GM21360 (cell line): ENCODE measurements at regions not wholly inside any gene's neighbourhood (a gene's known extent, or its start where the extent isn't known, plus 50 kb on each side); places are given as distances from the start of the nearest gene placed in this dataset.
"Not testable (repeated sequence)": the region's sequence is repeated elsewhere in the genome, so short reads cannot be mapped to it uniquely, and the experiment has no call there.

Source experiments
- ATAC-seq: cut with Tn5 transposase; IDR thresholded peaks from one replicate; pipeline ENCODE4 v1.9.1; 2021; ENCODE audit warnings: mild to moderate bottlenecking, moderate library complexity; ENCODE audit not compliant: unreplicated experiment

DNA sequence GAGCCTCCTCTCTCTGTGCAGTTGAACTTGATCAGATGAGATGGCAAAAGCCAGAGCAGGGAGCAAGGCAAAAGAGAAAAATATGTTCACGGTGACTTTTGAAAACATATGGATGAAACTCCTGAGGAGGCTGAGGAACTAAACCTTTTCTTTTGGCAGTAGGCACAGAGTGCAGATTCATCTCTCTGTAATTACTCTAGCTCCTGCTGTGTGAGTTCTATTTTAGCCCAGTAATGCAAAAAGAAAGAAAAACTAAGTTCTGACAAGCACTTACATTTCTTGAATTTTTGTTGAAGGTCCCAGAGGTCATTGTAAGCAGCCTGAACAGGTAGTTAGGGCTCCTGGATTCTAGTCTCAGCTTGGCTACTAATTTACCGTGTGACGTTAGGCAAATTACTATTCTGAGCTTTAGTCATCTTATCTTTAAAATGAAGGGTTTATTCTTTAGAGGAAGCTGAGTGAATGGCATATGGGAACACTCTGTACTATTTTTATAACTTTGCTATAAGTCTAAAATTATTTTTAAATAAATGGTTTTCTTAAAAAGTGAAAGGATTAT, 114.7 kb upstream of the NBPF26 start:
- not testable (repeated sequence) for ATAC-seq

- ATAC-seq = not testable (repeated sequence)
Observed at GRCh38 chr1:120609834-120610233, 113.9 kb upstream of the NBPF26 start.

- ATAC-seq = not testable (repeated sequence)
Observed at GRCh38 chr1:120614931-120615639, 108.7 kb upstream of the NBPF26 start.

DNA sequence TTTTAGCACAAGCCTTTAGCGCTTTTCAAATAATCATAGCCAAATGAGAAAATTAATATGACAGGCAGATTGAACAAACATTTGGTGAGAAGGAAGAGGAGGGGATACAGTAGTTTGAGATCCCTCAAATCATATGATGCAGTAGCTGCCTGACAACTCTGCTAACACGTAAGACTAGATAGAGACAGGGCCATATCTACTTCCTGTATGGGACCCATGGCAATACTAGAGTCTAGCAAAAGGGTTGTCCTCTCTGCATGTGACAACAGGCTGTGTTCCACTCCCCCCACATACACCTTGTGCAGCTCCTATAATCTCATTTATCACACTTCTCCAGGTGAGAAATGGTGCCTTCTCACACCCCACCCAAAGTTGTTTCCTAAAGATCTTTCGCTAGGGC, 106.3 kb upstream of the NBPF26 start:
- ATAC-seq = not testable (repeated sequence)

GRCh38 chr1:120619867-120620692, 103.7 kb upstream of the NBPF26 start:
- ATAC-seq = not testable (repeated sequence)

GRCh38 chr1:120620693-120620969, 103.1 kb upstream of the NBPF26 start:
- not testable (repeated sequence) for ATAC-seq

GRCh38 chr1:120621278-120621677, 102.5 kb upstream of the NBPF26 start:
- not testable (repeated sequence) for ATAC-seq

DNA sequence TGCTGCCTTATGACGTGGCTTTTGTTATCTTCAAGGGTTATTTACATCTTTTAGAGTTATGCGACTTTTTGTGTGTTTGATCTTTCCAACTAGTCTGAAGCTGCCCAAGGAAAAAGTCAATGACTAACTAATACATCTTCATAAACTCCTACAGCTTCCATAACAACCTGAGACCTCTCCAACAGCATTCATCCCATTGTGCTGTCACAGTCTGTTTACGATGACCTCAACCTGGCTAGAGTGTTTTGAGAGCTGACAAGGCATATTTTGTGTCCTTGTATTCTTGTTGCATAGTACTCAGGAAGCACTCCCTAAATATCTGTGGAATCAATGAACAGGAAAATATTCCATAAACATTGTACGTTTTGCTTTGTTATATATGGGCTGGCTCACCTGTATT, 100.2 kb upstream of the NBPF26 start:
- not testable (repeated sequence) for ATAC-seq

DNA sequence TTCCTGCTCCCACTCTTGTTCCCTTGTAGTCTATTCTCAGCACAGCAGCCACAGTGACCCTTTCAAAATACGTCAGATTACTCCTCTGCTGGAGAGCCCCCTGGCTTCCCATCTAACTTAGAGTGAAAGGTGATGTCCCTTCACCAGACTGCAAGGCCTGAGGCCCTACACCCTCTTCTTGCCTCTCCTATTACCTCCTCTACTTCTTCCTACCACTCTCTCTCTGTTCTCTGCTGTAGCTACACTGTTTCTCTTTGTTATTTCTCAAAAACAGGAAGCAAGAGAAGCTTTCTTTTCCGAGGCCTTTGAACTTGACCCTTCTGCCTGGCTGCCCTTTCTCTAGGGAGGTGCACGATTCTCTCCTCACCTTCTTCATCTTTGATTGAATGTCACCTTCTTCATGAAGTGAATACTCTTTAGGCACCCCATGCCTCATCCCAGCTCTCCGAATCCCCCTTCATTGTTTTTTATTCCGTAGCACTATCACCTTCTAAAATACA, 99.1 kb upstream of the NBPF26 start:
- ATAC-seq = not testable (repeated sequence)

GRCh38 chr1:120629832-120630455, 93.8 kb upstream of the NBPF26 start:
- not testable (repeated sequence) for ATAC-seq

DNA sequence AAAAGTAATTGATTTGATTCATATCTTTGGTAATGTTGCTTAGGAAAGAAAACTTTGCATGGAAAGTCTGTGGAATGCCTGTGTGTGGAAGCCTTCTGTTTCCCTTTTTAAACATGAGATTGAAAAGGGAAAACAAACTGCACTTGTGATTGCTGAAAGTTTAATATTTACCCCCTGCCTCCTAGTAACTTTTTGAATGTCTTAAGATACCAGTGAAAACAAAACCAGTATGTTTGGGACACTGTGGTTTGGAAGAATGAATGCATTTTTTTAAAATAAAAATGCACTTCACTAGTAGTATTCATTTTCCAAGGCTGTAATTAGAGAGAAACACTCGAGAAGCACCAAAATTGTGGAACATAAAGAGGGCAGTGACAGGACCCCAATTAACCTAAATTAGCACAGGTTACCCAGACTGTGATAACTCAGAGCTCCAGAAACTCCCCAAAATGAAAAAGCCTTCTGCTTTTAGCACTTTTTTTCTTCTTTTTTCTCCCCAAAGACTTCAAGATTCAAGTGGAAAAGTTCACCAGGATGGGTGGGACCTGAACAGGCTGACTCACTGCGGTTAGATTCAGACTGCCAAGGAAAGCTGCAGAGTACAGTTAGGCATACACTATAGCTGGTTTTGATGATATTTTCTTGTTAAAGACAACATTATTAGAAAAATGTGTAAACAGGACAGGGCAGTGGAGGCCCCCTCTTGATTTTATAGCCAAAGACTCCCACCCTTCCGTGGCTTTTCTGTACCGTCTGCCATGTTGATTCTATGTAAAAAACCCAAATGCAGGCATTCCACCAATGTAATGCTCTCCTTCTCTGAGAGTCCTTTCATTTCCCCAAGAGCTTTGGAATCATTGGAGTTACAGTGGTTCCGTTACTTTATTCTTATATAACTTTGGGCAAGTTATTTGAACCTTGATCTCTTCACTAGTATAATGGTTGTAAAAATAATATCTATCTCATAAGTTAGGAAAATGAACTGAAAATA, 88.6 kb upstream of the NBPF26 start:
- not testable (repeated sequence) for ATAC-seq

- ATAC-seq = not testable (repeated sequence)
Observed at GRCh38 chr1:120640261-120641013, 83.3 kb upstream of the NBPF26 start.

DNA sequence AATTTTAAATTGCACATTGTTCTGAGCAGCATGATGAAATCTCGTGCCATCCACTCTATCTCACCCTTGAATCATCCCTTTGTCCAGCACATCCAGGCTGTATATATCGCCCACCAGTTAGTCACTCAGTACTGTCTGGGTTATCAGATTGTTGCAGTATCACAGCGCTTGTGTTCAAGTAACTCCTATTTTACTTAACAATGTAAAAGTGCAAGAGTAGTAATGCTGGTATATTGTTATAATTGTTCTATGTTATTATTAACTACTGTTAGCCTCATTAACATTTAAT, 82.8 kb upstream of the NBPF26 start:
- not testable (repeated sequence) for ATAC-seq

- not testable (repeated sequence) for ATAC-seq
Observed at GRCh38 chr1:120647182-120647581, 76.6 kb upstream of the NBPF26 start.

GRCh38 chr1:120648915-120649623, 74.7 kb upstream of the NBPF26 start:
- ATAC-seq = not testable (repeated sequence)

- ATAC-seq = not testable (repeated sequence)
Observed at GRCh38 chr1:120649730-120650129, 74.0 kb upstream of the NBPF26 start.

DNA sequence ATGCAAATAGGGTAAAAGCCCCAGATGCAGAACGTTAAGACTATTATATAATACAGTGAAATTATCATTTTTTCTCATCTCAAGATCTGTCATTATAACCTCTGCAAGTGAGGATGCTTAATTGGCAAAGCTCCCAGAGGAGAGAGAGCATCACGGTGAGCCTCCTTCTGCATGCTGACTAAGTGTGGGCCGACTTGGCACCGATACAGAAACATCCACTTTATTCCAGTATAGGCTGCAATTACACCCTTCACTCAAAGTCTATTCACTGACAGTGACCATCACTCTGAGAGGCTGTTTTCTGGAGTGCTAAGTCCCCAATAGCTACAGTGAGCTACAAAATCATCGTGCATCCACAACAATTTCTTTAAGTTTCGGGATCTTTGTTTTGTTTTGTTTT, 69.6 kb upstream of the NBPF26 start:
- not testable (repeated sequence) for ATAC-seq

GRCh38 chr1:120655394-120655793, 68.4 kb upstream of the NBPF26 start:
- not testable (repeated sequence) for ATAC-seq

DNA sequence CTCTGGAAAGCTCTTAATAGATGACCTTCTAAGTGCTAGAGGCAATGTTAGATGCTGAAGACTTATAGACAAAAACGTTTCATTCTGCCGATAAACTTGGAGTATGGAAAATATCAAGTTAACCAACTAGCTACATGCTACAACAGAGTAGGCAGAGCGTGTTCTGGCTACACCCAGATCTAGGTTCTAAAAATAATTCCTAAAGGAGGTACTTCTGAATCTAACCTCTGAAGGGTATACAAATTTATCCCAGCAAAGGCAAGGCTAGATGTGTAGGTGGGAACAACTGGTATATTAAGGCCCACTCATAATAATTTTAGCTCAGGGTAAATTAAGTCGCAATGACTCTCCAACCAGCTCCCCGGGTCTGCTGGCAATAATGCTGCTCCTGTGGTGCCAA, 67.6 kb upstream of the NBPF26 start:
- not testable (repeated sequence) for ATAC-seq
